AG04449 (cell line): ENCODE measurements at regions not wholly inside any gene's neighbourhood (a gene's known extent, or its start where the extent isn't known, plus 50 kb on each side); places are given as distances from the start of the nearest gene placed in this dataset.

Experiments
- CTCF ChIA-PET: fragments of 350-600 bp; formaldehyde crosslinking; extraction: SDS; loops from one replicate; lab custom pipeline; 2021; ENCODE audit warnings: antibody characterized with exemption; lab: Yijun Ruan, JAX
- POLR2A ChIA-PET: fragments of 400-600, 350-600 bp; formaldehyde crosslinking; extraction: SDS; loops from one replicate; lab custom pipeline; 2020; ENCODE audit warnings: antibody characterized with exemption, inconsistent platforms; lab: Yijun Ruan, JAX
- DNase-seq: peaks from one replicate; pipeline ENCODE4 v3.0.0-alpha.2; 2010; ENCODE audit warnings: low read depth, low spot score
- H3K4me3 ChIP-seq: 2 replicates; pipeline ENCODE4 v1.5.1; 2011; ENCODE audit warnings: low read depth, mild to moderate bottlenecking, control low read depth, low read length
- TF ChIP-seq, protein P1 (sequence below): IDR thresholded peaks from one replicate; pipeline ENCODE4 v1.5.1; 2011; ENCODE audit warnings: mild to moderate bottlenecking, moderate library complexity, low read length, control low read depth, inconsistent platforms; ENCODE audit not compliant: insufficient read depth; ENCODE audit errors: missing control alignments

DNA sequence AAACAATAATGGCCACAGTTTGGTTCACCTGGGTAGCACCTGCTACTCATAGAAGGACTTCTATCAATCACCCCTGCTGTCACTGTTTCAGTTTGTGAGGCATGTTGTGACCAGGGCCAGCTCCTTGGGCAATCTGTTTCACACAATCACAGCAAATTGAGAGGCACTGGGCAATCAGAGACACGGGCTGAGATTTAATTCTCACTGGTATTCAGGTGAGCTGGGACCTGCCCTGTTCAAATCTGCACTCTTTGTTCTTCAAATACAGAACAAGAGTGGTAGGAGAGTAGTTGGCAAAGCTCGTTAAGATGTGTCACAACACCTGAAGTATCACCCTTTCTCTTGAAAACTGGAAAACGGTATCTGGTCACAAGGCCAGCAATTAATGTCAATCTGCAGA is 57.8 kb upstream of the NAP1L1 start:
- no peak overlapping the region for H3K4me3 ChIP-seq
- CTCF ChIA-PET, result interaction anchor here (0.6 to 1.5 kb wide), 2 partner anchors 13 to 18 kb away, joined by 3 to 4 read pairs; no protein-coding TSS in a partner anchor
- POLR2A ChIA-PET, result no interaction called here
- DNase-seq, result no peak
- TF ChIP-seq, protein P1, sequence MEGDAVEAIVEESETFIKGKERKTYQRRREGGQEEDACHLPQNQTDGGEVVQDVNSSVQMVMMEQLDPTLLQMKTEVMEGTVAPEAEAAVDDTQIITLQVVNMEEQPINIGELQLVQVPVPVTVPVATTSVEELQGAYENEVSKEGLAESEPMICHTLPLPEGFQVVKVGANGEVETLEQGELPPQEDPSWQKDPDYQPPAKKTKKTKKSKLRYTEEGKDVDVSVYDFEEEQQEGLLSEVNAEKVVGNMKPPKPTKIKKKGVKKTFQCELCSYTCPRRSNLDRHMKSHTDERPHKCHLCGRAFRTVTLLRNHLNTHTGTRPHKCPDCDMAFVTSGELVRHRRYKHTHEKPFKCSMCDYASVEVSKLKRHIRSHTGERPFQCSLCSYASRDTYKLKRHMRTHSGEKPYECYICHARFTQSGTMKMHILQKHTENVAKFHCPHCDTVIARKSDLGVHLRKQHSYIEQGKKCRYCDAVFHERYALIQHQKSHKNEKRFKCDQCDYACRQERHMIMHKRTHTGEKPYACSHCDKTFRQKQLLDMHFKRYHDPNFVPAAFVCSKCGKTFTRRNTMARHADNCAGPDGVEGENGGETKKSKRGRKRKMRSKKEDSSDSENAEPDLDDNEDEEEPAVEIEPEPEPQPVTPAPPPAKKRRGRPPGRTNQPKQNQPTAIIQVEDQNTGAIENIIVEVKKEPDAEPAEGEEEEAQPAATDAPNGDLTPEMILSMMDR, result no peak

DNA sequence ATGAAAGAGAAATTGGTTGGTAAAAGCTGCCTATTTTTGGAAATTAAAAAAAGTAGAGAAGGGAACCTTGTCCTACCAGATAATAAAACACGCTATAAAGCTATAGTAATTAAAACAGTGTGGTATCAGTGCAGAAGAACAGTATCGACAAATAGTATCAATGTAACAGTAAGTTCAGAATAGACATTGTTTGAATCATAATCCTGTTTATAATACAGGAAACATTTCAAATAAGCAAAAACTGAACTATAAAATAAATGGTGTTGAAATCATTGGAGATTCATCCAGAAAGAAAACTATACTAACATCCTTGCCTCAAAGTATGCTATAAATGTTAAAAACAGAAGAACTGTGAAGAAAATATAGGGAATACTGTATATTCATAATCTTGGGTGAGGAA is 54.2 kb upstream of the NAP1L1 start:
- ChIA-PET POLR2A (no interaction called here), CTCF (no interaction called here)
- TF ChIP-seq, protein P1, result no peak
- DNase-seq, result no peak
- no peak overlapping the region for H3K4me3 ChIP-seq

DNA sequence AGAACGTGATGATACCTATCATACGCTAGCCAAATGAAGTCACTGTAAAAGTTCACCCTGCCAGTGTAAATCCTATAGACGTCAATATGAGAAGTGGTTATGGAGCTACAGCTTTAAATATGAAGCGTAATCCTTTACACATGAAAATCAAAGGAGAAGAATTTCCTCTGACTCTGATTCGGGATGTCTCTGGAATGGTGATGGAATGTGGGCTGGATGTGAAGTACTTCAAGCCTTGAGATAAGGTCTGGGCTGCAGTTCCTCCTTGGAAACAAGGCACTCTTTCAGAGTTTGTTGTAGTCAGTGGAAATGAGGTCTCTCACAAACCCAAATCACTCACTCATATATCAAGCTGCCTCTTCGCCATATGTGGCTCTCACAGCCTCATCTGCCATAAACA is 53.1 kb upstream of the NAP1L1 start:
- TF ChIP-seq, protein P1, result no peak
- CTCF ChIA-PET, result no interaction called here
- POLR2A ChIA-PET, result no interaction called here
- peak; percentile 67 for DNase-seq
- no peak overlapping the region; the same call in 1 of the 2 replicates for H3K4me3 ChIP-seq

DNA sequence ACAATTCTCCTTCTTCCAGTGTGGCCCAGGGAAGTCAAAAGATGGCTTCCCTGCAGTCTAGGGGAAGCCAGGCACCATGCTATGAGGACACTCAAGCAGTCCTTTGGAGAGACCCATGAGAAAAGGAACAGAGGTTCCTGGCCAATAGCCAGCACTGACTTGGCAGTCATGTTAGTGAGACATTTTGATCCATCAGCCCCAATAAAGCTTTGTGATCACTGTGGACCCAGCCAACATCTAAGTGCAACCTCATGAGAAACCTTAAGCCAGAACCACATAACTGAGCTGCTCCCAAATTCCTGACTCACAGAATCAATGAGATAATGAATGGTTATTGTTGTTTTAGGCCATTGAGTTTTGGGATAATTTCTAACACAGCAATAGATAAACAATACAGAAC is 51.0 kb upstream of the NAP1L1 start:
- TF ChIP-seq, protein P1, result no peak
- ChIA-PET CTCF (interaction anchor here (1.5 to 2.6 kb wide), 2 partner anchors 23 to 212 kb away, joined by 4 to 9 read pairs; no protein-coding TSS in a partner anchor), POLR2A (no interaction called here)
- no peak overlapping the region for H3K4me3 ChIP-seq
- no peak for DNase-seq
